PC-3 (cell line): ENCODE measurements at regions not wholly inside any gene's neighbourhood (a gene's known extent, or its start where the extent isn't known, plus 50 kb on each side); places are given as distances from the start of the nearest gene placed in this dataset.

ENCODE experiments used
- ATAC-seq: fragments of 200-7000 bp; cut with Tn5 transposase; 2 replicates; pipeline ENCODE4 v1.9.1; 2020; ENCODE audit warnings: mild to moderate bottlenecking, moderate library complexity
- BruUV-seq: library from RNA; stranded (reverse); fragments of 400-500 nt; replicated peaks from 2 replicates; lab custom pipeline; 2021; lab: Mats Ljungman, UMichigan
- CTCF ChIA-PET: fragments of 300-600 bp; sonication (Branson Sonifier 250); formaldehyde crosslinking; loops from one replicate; lab custom pipeline; 2022; ENCODE audit warnings: antibody characterized with exemption; lab: Charles Lee
- POLR2A ChIA-PET: fragments of 300-600 bp; sonication (Branson Sonifier 250); formaldehyde crosslinking; loops from one replicate; lab custom pipeline; 2022; ENCODE audit warnings: antibody characterized with exemption; ENCODE audit not compliant: unreplicated experiment; lab: Charles Lee
- DNase-seq: peaks from one replicate; pipeline ENCODE4 v3.0.0-alpha.2; 2015
- H2AFZ ChIP-seq: fragments of 300-600 bp; sonication (generic); 2 replicates; pipeline ENCODE4 v1.6.0; 2016; ENCODE audit warnings: antibody characterized with exemption, low read length
- H3F3A ChIP-seq: fragments of 300-600 bp; sonication (generic); one replicate; pipeline ENCODE4 v1.6.0; 2017; ENCODE audit warnings: antibody characterized with exemption, low read length, control low read depth, mild to moderate bottlenecking; ENCODE audit not compliant: unreplicated experiment
- H3K27ac ChIP-seq: fragments of 300-600 bp; sonication (generic); 2 replicates; pipeline ENCODE4 v1.5.1; 2016; ENCODE audit warnings: mild to moderate bottlenecking, low read length
- H3K27me3 ChIP-seq: fragments of 300-600 bp; sonication (generic); 2 replicates; pipeline ENCODE4 v1.6.1; 2016; ENCODE audit warnings: low read length, mixed read lengths
- H3K36me3 ChIP-seq: fragments of 300-600 bp; sonication (generic); 2 replicates; pipeline ENCODE4 v1.6.1; 2016; ENCODE audit warnings: low read depth, mixed run types, low read length, mixed read lengths
- H3K4me1 ChIP-seq: fragments of 300-600 bp; sonication (generic); 2 replicates; pipeline ENCODE4 v1.5.1; 2016; ENCODE audit warnings: low read length; ENCODE audit not compliant: insufficient read depth
- H3K4me2 ChIP-seq: fragments of 300-600 bp; sonication (generic); 2 replicates; pipeline ENCODE4 v1.6.0; 2016; ENCODE audit warnings: low read length
- H3K4me3 ChIP-seq: fragments of 300-600 bp; sonication (generic); 2 replicates; pipeline ENCODE4 v1.5.1; 2016; ENCODE audit warnings: mild to moderate bottlenecking, low read length, mixed read lengths
- H3K79me2 ChIP-seq: fragments of 300-600 bp; sonication (generic); 2 replicates; pipeline ENCODE4 v1.6.1; 2017; ENCODE audit warnings: low read length, mixed read lengths
- H3K9ac ChIP-seq: fragments of 300-600 bp; sonication (generic); 2 replicates; pipeline ENCODE4 v1.6.0; 2016; ENCODE audit warnings: mild to moderate bottlenecking, low read length
- H3K9me2 ChIP-seq: fragments of 300-600 bp; sonication (generic); replicated peaks from 2 replicates; pipeline ENCODE4 v1.6.1; 2016; ENCODE audit warnings: mixed run types, low read length, mixed read lengths
- H3K9me3 ChIP-seq: fragments of 300-600 bp; sonication (generic); 2 replicates; pipeline ENCODE4 v1.6.1; 2016; ENCODE audit warnings: low read length, mixed read lengths
- H4K20me1 ChIP-seq: fragments of 300-600 bp; sonication (generic); 2 replicates; pipeline ENCODE4 v1.6.1; 2016; ENCODE audit warnings: low read length, mixed read lengths
- EZH2 ChIP-seq: fragments of 300-600 bp; sonication (generic); IDR thresholded peaks from one replicate; pipeline ENCODE4 v1.6.1; 2017; ENCODE audit warnings: antibody characterized with exemption, mild to moderate bottlenecking, low read length; ENCODE audit not compliant: unreplicated experiment
- EZH2phosphoT487 ChIP-seq: fragments of 300-600 bp; sonication (generic); IDR thresholded peaks from 2 replicates; pipeline ENCODE4 v1.6.1; 2018; ENCODE audit warnings: mild to moderate bottlenecking, antibody characterized with exemption, low read length, borderline replicate concordance
- intact Hi-C: fragments of 100-400 bp; cut with micrococcal nuclease; formaldehyde crosslinking; loops from 2 replicates; pipeline ENCODE4 v1.9.0; 2023
- TF ChIP-seq, protein P1 (sequence below): fragments of 300-600 bp; sonication (generic); conservative IDR thresholded peaks from 2 replicates; pipeline ENCODE4 v1.5.1; 2017; ENCODE audit warnings: antibody characterized with exemption, low read depth, mild to moderate bottlenecking, low read length

GRCh38 chr14:104321802-104322130 lies 183.4 kb downstream of the KIF26A start:
- H3K4me1 ChIP-seq: no peaks in the 10 kb centered on the region
- peaks cover 69% of the 10 kb centered on the region for H3K27me3 ChIP-seq
- ATAC-seq (no peak), DNase-seq (no peak)
- TF ChIP-seq, protein P1, sequence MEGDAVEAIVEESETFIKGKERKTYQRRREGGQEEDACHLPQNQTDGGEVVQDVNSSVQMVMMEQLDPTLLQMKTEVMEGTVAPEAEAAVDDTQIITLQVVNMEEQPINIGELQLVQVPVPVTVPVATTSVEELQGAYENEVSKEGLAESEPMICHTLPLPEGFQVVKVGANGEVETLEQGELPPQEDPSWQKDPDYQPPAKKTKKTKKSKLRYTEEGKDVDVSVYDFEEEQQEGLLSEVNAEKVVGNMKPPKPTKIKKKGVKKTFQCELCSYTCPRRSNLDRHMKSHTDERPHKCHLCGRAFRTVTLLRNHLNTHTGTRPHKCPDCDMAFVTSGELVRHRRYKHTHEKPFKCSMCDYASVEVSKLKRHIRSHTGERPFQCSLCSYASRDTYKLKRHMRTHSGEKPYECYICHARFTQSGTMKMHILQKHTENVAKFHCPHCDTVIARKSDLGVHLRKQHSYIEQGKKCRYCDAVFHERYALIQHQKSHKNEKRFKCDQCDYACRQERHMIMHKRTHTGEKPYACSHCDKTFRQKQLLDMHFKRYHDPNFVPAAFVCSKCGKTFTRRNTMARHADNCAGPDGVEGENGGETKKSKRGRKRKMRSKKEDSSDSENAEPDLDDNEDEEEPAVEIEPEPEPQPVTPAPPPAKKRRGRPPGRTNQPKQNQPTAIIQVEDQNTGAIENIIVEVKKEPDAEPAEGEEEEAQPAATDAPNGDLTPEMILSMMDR: no peak
- TF ChIP-seq EZH2phosphoT487: no peak
- no peak for TF ChIP-seq EZH2
- ChIA-PET CTCF (no interaction called here), POLR2A (no interaction called here)
- H3K9me2 ChIP-seq: no peaks in the 10 kb centered on the region
- H3K9me3 ChIP-seq: no peaks in the 10 kb centered on the region
- H3K36me3 ChIP-seq: no peaks in the 10 kb centered on the region
- intact Hi-C loops: no loop called here
- no peak overlapping the region for H3K4me2 ChIP-seq
- H4K20me1 ChIP-seq: no peaks in the 10 kb centered on the region
- no TSS peak for BruUV-seq
- H3K79me2 ChIP-seq: no peaks in the 10 kb centered on the region
- no peak overlapping the region for H3K4me3 ChIP-seq
- H2AFZ ChIP-seq: no peak overlapping the region
- no peaks in the 10 kb centered on the region for H3F3A ChIP-seq
- H3K27ac ChIP-seq: no peak overlapping the region
- H3K9ac ChIP-seq: no peak overlapping the region

- BruUV-seq: no TSS peak
- Histone ChIP-seq H3K4me3 (no peak overlapping the region), H3K9me3 (no peaks in the 10 kb centered on the region), H3F3A (no peaks in the 10 kb centered on the region), H3K36me3 (no peaks in the 10 kb centered on the region), H3K27me3 (peaks cover 59% of the 10 kb centered on the region), H3K9me2 (no peaks in the 10 kb centered on the region), H3K79me2 (no peaks in the 10 kb centered on the region), H3K27ac (no peak overlapping the region), H3K9ac (no peak overlapping the region), H2AFZ (no peak overlapping the region), H4K20me1 (no peaks in the 10 kb centered on the region), H3K4me2 (no peak overlapping the region), H3K4me1 (no peaks in the 10 kb centered on the region)
- DNase-seq: no peak
- TF ChIP-seq EZH2: no peak
- CTCF ChIA-PET: no interaction called here
- POLR2A ChIA-PET: no interaction called here
- intact Hi-C loops: no loop called here
- ATAC-seq: no peak
Measured at GRCh38 chr14:104322531-104323366, 184.4 kb downstream of the KIF26A start.

GRCh38 chr14:104323551-104324175 lies 185.3 kb downstream of the KIF26A start:
- DNase-seq (no peak), ATAC-seq (no peak)
- no peak overlapping the region for H3K4me2 ChIP-seq
- no peaks in the 10 kb centered on the region for H3K79me2 ChIP-seq
- H3K36me3 ChIP-seq: no peaks in the 10 kb centered on the region
- TF ChIP-seq, protein P1: no peak
- no peak for TF ChIP-seq EZH2
- TF ChIP-seq EZH2phosphoT487: no peak
- POLR2A ChIA-PET: no interaction called here
- no peaks in the 10 kb centered on the region for H3F3A ChIP-seq
- no peak overlapping the region for H3K4me3 ChIP-seq
- CTCF ChIA-PET: no interaction called here
- no peak overlapping the region for H3K9ac ChIP-seq
- H3K9me2 ChIP-seq: no peaks in the 10 kb centered on the region
- H3K9me3 ChIP-seq: no peaks in the 10 kb centered on the region
- H3K27me3 ChIP-seq: peaks cover 50% of the 10 kb centered on the region
- intact Hi-C loops: no loop called here
- no peak overlapping the region for H3K27ac ChIP-seq
- no TSS peak for BruUV-seq
- no peaks in the 10 kb centered on the region for H3K4me1 ChIP-seq
- no peak overlapping the region for H2AFZ ChIP-seq
- H4K20me1 ChIP-seq: no peaks in the 10 kb centered on the region
